Vagina (tissue), 2 donors: ENCODE measurements at regions not wholly inside any gene's neighbourhood (a gene's known extent, or its start where the extent isn't known, plus 50 kb on each side); places are given as distances from the start of the nearest gene placed in this dataset.

ENCODE experiments used
- CTCF ChIP-seq, 3 experiments: fragments of 450-650 bp in 2 of 3; fragments of 200-600 bp in 1 of 3; sonication (generic) in 1 of 3; IDR thresholded peaks; one replicate each; pipeline ENCODE4 v1.5.1; 2017 to 2019; ENCODE audit warnings: antibody characterized with exemption in 3 of 3, mild to moderate bottlenecking in 2 of 3, moderate library complexity in 2 of 3
- POLR2AphosphoS5 ChIP-seq, 2 donors: sonication (generic); formaldehyde crosslinking; IDR thresholded peaks; one replicate each; pipeline ENCODE4 v1.9.0; 2017; ENCODE audit warnings: antibody characterized with exemption in 2 of 2, mild to moderate bottlenecking in 2 of 2, low read depth in 1 of 2; ENCODE audit not compliant: insufficient read depth in 1 of 2

- TF ChIP-seq CTCF (IDR thresholded peaks at IDR 0.05) = no peak
- TF ChIP-seq POLR2AphosphoS5 (IDR thresholded peaks at IDR 0.05; ENCODE audit: insufficient read depth in 1 of 2, low read depth in 1 of 2) = no peak
Observed at GRCh38 chr9:78994471-78994870, 577.3 kb upstream of the TLE4 start.
